ENCODE measurements at regions not wholly inside any gene's neighbourhood (a gene's known extent, or its start where the extent isn't known, plus 50 kb on each side); places are given as distances from the start of the nearest gene placed in this dataset.

GRCh38 chr10:44591911-44592310 lies 207.0 kb upstream of the CXCL12 start:
- Histone ChIP-seq H3K36me3 (ENCODE audit: control insufficient read depth in 1 of 2, insufficient read depth in 2 of 2, low read depth in 1 of 2, low read length in 2 of 2) (no peaks in the 10 kb centered on the region), H3K14ac (ENCODE audit: low read length in 2 of 2) (no peak overlapping the region), H3K27me3 (ENCODE audit: control insufficient read depth in 1 of 2, insufficient read depth in 1 of 2, low read length in 2 of 2) (peaks cover 0 to 25% of the 10 kb centered on the region in 2 experiments), H2AK5ac (ENCODE audit: low read length, severe bottlenecking) (no peak overlapping the region), H3K4ac (ENCODE audit: low read depth in 1 of 2, low read length in 2 of 2) (no peak overlapping the region), H3K4me2 (ENCODE audit: low read length, poor library complexity, severe bottlenecking) (no peak overlapping the region), H3K4me3 (ENCODE audit: insufficient read depth in 1 of 2, low read depth in 1 of 2, low read length in 2 of 2) (no peak overlapping the region), H2BK15ac (ENCODE audit: low read depth, poor library complexity, severe bottlenecking) (no peak overlapping the region), H3K18ac (ENCODE audit: low read depth in 1 of 2, low read length in 2 of 2) (no peak overlapping the region), H3K9ac (ENCODE audit: low read length) (no peak overlapping the region), H2BK5ac (ENCODE audit: low read depth, low read length, poor library complexity, severe bottlenecking) (no peak overlapping the region), H2BK12ac (ENCODE audit: low read length in 2 of 2) (no peak overlapping the region), H3K79me1 (replicated peaks; ENCODE audit: low read length, poor library complexity, severe bottlenecking) (no peaks in the 10 kb centered on the region), H4K8ac (ENCODE audit: low read length) (no peak overlapping the region), H4K91ac (ENCODE audit: low read length) (no peak overlapping the region), H3K4me1 (ENCODE audit: control insufficient read depth, insufficient read depth, low read depth, low read length) (peaks cover 4% of the 10 kb centered on the region), H2BK120ac (ENCODE audit: low read depth, low read length) (no peak overlapping the region), H3K27ac (ENCODE audit: low read length, poor library complexity, severe bottlenecking) (no peak overlapping the region), H2AFZ (ENCODE audit: low read depth, low read length) (no peak overlapping the region), H3K9me3 (ENCODE audit: control insufficient read depth, low read length) (no peaks in the 10 kb centered on the region), H3K23ac (ENCODE audit: low read length in 2 of 2) (no peak overlapping the region)
- DNase-seq: no peak
- 80% methylated on average over 1 of the region's 1 CpG for WGBS

- Histone ChIP-seq H3K4me2 (ENCODE audit: low read length, poor library complexity, severe bottlenecking) (no peak overlapping the region), H3K23ac (ENCODE audit: low read length in 2 of 2) (no peak overlapping the region), H2AFZ (ENCODE audit: low read depth, low read length) (no peak overlapping the region), H2BK120ac (ENCODE audit: low read depth, low read length) (no peak overlapping the region), H2BK15ac (ENCODE audit: low read depth, poor library complexity, severe bottlenecking) (no peak overlapping the region), H3K18ac (ENCODE audit: low read depth in 1 of 2, low read length in 2 of 2) (no peak overlapping the region), H3K4me3 (ENCODE audit: insufficient read depth in 1 of 2, low read depth in 1 of 2, low read length in 2 of 2) (no peak overlapping the region), H2BK12ac (ENCODE audit: low read length in 2 of 2) (no peak overlapping the region), H3K9me3 (ENCODE audit: control insufficient read depth, low read length) (no peaks in the 10 kb centered on the region), H3K36me3 (ENCODE audit: control insufficient read depth in 1 of 2, insufficient read depth in 2 of 2, low read depth in 1 of 2, low read length in 2 of 2) (no peaks in the 10 kb centered on the region), H3K14ac (ENCODE audit: low read length in 2 of 2) (no peak overlapping the region), H3K79me1 (replicated peaks; ENCODE audit: low read length, poor library complexity, severe bottlenecking) (no peaks in the 10 kb centered on the region), H4K8ac (ENCODE audit: low read length) (no peak overlapping the region), H3K9ac (ENCODE audit: low read length) (no peak overlapping the region), H2BK5ac (ENCODE audit: low read depth, low read length, poor library complexity, severe bottlenecking) (no peak overlapping the region), H3K27me3 (ENCODE audit: control insufficient read depth in 1 of 2, insufficient read depth in 1 of 2, low read length in 2 of 2) (peaks cover 0 to 18% of the 10 kb centered on the region in 2 experiments), H3K27ac (ENCODE audit: low read length, poor library complexity, severe bottlenecking) (no peak overlapping the region), H3K4me1 (ENCODE audit: control insufficient read depth, insufficient read depth, low read depth, low read length) (peaks cover 4% of the 10 kb centered on the region), H3K4ac (ENCODE audit: low read depth in 1 of 2, low read length in 2 of 2) (no peak overlapping the region), H2AK5ac (ENCODE audit: low read length, severe bottlenecking) (no peak overlapping the region), H4K91ac (ENCODE audit: low read length) (no peak overlapping the region)
- no peak for DNase-seq
- whole genome bisulfite sequencing: 71% methylated on average over 6 of the region's 7 CpGs
Measured at GRCh38 chr10:44593952-44594351, 209.1 kb upstream of the CXCL12 start.

GRCh38 chr10:44607116-44607515 lies 222.2 kb upstream of the CXCL12 start:
- Histone ChIP-seq H3K14ac (ENCODE audit: low read length in 2 of 2) (no peak overlapping the region), H2BK15ac (ENCODE audit: low read depth, poor library complexity, severe bottlenecking) (no peak overlapping the region), H3K4me3 (ENCODE audit: insufficient read depth in 1 of 2, low read depth in 1 of 2, low read length in 2 of 2) (no peak overlapping the region), H3K9me3 (ENCODE audit: control insufficient read depth, low read length) (no peaks in the 10 kb centered on the region), H2AK5ac (ENCODE audit: low read length, severe bottlenecking) (no peak overlapping the region), H3K18ac (ENCODE audit: low read depth in 1 of 2, low read length in 2 of 2) (no peak overlapping the region), H2AFZ (ENCODE audit: low read depth, low read length) (no peak overlapping the region), H3K4me2 (ENCODE audit: low read length, poor library complexity, severe bottlenecking) (no peak overlapping the region), H3K79me1 (replicated peaks; ENCODE audit: low read length, poor library complexity, severe bottlenecking) (no peaks in the 10 kb centered on the region), H4K8ac (ENCODE audit: low read length) (no peak overlapping the region), H2BK5ac (ENCODE audit: low read depth, low read length, poor library complexity, severe bottlenecking) (no peak overlapping the region), H3K4me1 (ENCODE audit: control insufficient read depth, insufficient read depth, low read depth, low read length) (no peaks in the 10 kb centered on the region), H2BK12ac (ENCODE audit: low read length in 2 of 2) (no peak overlapping the region), H3K4ac (ENCODE audit: low read depth in 1 of 2, low read length in 2 of 2) (no peak overlapping the region), H3K9ac (ENCODE audit: low read length) (no peak overlapping the region), H2BK120ac (ENCODE audit: low read depth, low read length) (no peak overlapping the region), H3K36me3 (ENCODE audit: control insufficient read depth in 1 of 2, insufficient read depth in 2 of 2, low read depth in 1 of 2, low read length in 2 of 2) (no peaks in the 10 kb centered on the region), H3K23ac (ENCODE audit: low read length in 2 of 2) (no peak overlapping the region), H3K27ac (ENCODE audit: low read length, poor library complexity, severe bottlenecking) (no peak overlapping the region), H4K91ac (ENCODE audit: low read length) (no peak overlapping the region), H3K27me3 (ENCODE audit: control insufficient read depth in 1 of 2, insufficient read depth in 1 of 2, low read length in 2 of 2) (no peaks in the 10 kb centered on the region)
- WGBS: no CpG with 5 or more reads among the region's 1 CpG
- DNase-seq: no peak

- no peak overlapping the region for H4K91ac ChIP-seq (ENCODE audit: low read length)
- H3K4me2 ChIP-seq (ENCODE audit: low read length, poor library complexity, severe bottlenecking): no peak overlapping the region
- H2BK120ac ChIP-seq (ENCODE audit: low read depth, low read length): no peak overlapping the region
- H3K18ac ChIP-seq (ENCODE audit: low read depth in 1 of 2, low read length in 2 of 2): no peak overlapping the region
- H3K14ac ChIP-seq (ENCODE audit: low read length in 2 of 2): no peak overlapping the region
- H3K23ac ChIP-seq (ENCODE audit: low read length in 2 of 2): no peak overlapping the region
- no peaks in the 10 kb centered on the region for H3K36me3 ChIP-seq (ENCODE audit: control insufficient read depth in 1 of 2, insufficient read depth in 2 of 2, low read depth in 1 of 2, low read length in 2 of 2)
- H3K27ac ChIP-seq (ENCODE audit: low read length, poor library complexity, severe bottlenecking): no peak overlapping the region
- no peaks in the 10 kb centered on the region for H3K9me3 ChIP-seq (ENCODE audit: control insufficient read depth, low read length)
- H3K4ac ChIP-seq (ENCODE audit: low read depth in 1 of 2, low read length in 2 of 2): no peak overlapping the region
- no peak overlapping the region for H3K4me3 ChIP-seq (ENCODE audit: insufficient read depth in 1 of 2, low read depth in 1 of 2, low read length in 2 of 2)
- no peak overlapping the region for H2BK12ac ChIP-seq (ENCODE audit: low read length in 2 of 2)
- no peak overlapping the region for H2AFZ ChIP-seq (ENCODE audit: low read depth, low read length)
- H2BK5ac ChIP-seq (ENCODE audit: low read depth, low read length, poor library complexity, severe bottlenecking): no peak overlapping the region
- WGBS: 17% methylated on average over 1 of the region's 3 CpGs
- no peak overlapping the region for H2BK15ac ChIP-seq (ENCODE audit: low read depth, poor library complexity, severe bottlenecking)
- DNase-seq: no peak
- no peak overlapping the region for H3K9ac ChIP-seq (ENCODE audit: low read length)
- no peak overlapping the region for H4K8ac ChIP-seq (ENCODE audit: low read length)
- no peaks in the 10 kb centered on the region for H3K27me3 ChIP-seq (ENCODE audit: control insufficient read depth in 1 of 2, insufficient read depth in 1 of 2, low read length in 2 of 2)
- H3K4me1 ChIP-seq (ENCODE audit: control insufficient read depth, insufficient read depth, low read depth, low read length): no peaks in the 10 kb centered on the region
- H3K79me1 ChIP-seq (replicated peaks; ENCODE audit: low read length, poor library complexity, severe bottlenecking): no peaks in the 10 kb centered on the region
- H2AK5ac ChIP-seq (ENCODE audit: low read length, severe bottlenecking): no peak overlapping the region
Measured at GRCh38 chr10:44618910-44619309, 234.0 kb upstream of the CXCL12 start.

Data from mesenchymal stem cell (in vitro differentiated cells and primary cell).